SK-N-SH treated with all-trans-retinoic acid at 6 μM for 48 hours (cell line): ENCODE measurements at regions not wholly inside any gene's neighbourhood (a gene's known extent, or its start where the extent isn't known, plus 50 kb on each side); places are given as distances from the start of the nearest gene placed in this dataset.
A peak's percentile ranks its signal among the peaks of the same experiment; 100 is the strongest.
"Not testable (repeated sequence)": the region's sequence is repeated elsewhere in the genome, so short reads cannot be mapped to it uniquely, and the experiment has no call there.

Experiments used
- ATAC-seq: fragments of 200-7000 bp; cut with Tn5 transposase; 3 replicates; pipeline ENCODE4 v1.9.1; 2020; ENCODE audit warnings: mild to moderate bottlenecking, moderate library complexity
- ARNTL ChIP-seq: fragments of 450-650 bp; formaldehyde crosslinking; IDR thresholded peaks from 2 replicates; pipeline ENCODE4 v1.5.0; 2020; ENCODE audit warnings: low read depth, mild to moderate bottlenecking, moderate library complexity, borderline replicate concordance
- BACH2 ChIP-seq: fragments of 250-450 bp; sonication (Bioruptor Pico); IDR thresholded peaks from 2 replicates; pipeline ENCODE4 v1.9.0; 2021; ENCODE audit warnings: mild to moderate bottlenecking, borderline replicate concordance
- CREB5 ChIP-seq: fragments of 250-450 bp; sonication (Bioruptor Pico); IDR thresholded peaks from 2 replicates; pipeline ENCODE4 v1.5.1; 2020; ENCODE audit warnings: low read depth, mild to moderate bottlenecking, moderate library complexity
- CSDC2 ChIP-seq: fragments of 250-450 bp; sonication (Bioruptor Pico); IDR thresholded peaks from 2 replicates; pipeline ENCODE4 v1.5.0; 2020; ENCODE audit warnings: mild to moderate bottlenecking, moderate library complexity
- CSRNP3 ChIP-seq: fragments of 250-450 bp; sonication (Bioruptor Pico); IDR thresholded peaks from 2 replicates; pipeline ENCODE4 v1.5.1; 2021; ENCODE audit warnings: mild to moderate bottlenecking, moderate library complexity
- ESRRG ChIP-seq: fragments of 250-450 bp; sonication (Bioruptor Pico); IDR thresholded peaks from 2 replicates; pipeline ENCODE4 v1.6.1; 2021; ENCODE audit warnings: mild to moderate bottlenecking
- ISL1 ChIP-seq: fragments of 250-450 bp; sonication (Bioruptor Pico); IDR thresholded peaks from 2 replicates; pipeline ENCODE4 v2.1.2; 2022; ENCODE audit warnings: mild to moderate bottlenecking, moderate library complexity
- PATZ1 ChIP-seq: fragments of 250-450 bp; sonication (Bioruptor Pico); IDR thresholded peaks from 2 replicates; pipeline ENCODE4 v1.8.0; 2020; ENCODE audit warnings: mild to moderate bottlenecking, moderate library complexity, borderline replicate concordance
- POU6F1 ChIP-seq: fragments of 250-450 bp; sonication (Bioruptor Pico); IDR thresholded peaks from 2 replicates; pipeline ENCODE4 v1.8.0; 2021; ENCODE audit warnings: low read depth, mild to moderate bottlenecking, moderate library complexity, borderline replicate concordance
- PPARA ChIP-seq: fragments of 250-450 bp; sonication (Bioruptor Pico); IDR thresholded peaks from 2 replicates; pipeline ENCODE4 v1.5.0; 2020; ENCODE audit warnings: mild to moderate bottlenecking, borderline replicate concordance
- RARB ChIP-seq: fragments of 250-450 bp; sonication (Bioruptor Pico); IDR thresholded peaks from 2 replicates; pipeline ENCODE4 v1.8.0; 2021; ENCODE audit warnings: mild to moderate bottlenecking, moderate library complexity
- SNAI2 ChIP-seq: fragments of 250-450 bp; sonication (Bioruptor Pico); IDR thresholded peaks from 2 replicates; pipeline ENCODE4 v1.5.0; 2020; ENCODE audit warnings: mild to moderate bottlenecking, moderate library complexity
- TOX ChIP-seq: fragments of 250-450 bp; sonication (Bioruptor Pico); IDR thresholded peaks from 2 replicates; pipeline ENCODE4 v1.8.0; 2021; ENCODE audit warnings: mild to moderate bottlenecking, moderate library complexity, borderline replicate concordance
- TSHZ2 ChIP-seq: fragments of 250-450 bp; sonication (Bioruptor Pico); IDR thresholded peaks from 2 replicates; pipeline ENCODE4 v1.5.0; 2020; ENCODE audit warnings: mild to moderate bottlenecking, moderate library complexity
- ZC3H10 ChIP-seq: fragments of 250-450 bp; sonication (Bioruptor Pico); IDR thresholded peaks from 2 replicates; pipeline ENCODE4 v1.5.1; 2021; ENCODE audit warnings: mild to moderate bottlenecking, moderate library complexity
- ZFP3 ChIP-seq: fragments of 250-450 bp; sonication (Bioruptor Pico); IDR thresholded peaks from 2 replicates; pipeline ENCODE4 v1.5.0; 2020; ENCODE audit warnings: mild to moderate bottlenecking, moderate library complexity
- ZFP30 ChIP-seq: fragments of 450-650 bp; formaldehyde crosslinking; IDR thresholded peaks from 2 replicates; pipeline ENCODE4 v1.5.0; 2022; ENCODE audit warnings: mild to moderate bottlenecking, moderate library complexity
- ZNF70 ChIP-seq: fragments of 450-650 bp; formaldehyde crosslinking; IDR thresholded peaks from 2 replicates; pipeline ENCODE4 v1.5.0; 2020; ENCODE audit warnings: mild to moderate bottlenecking, moderate library complexity
- ZNF8 ChIP-seq: fragments of 450-650 bp; formaldehyde crosslinking; IDR thresholded peaks from 2 replicates; pipeline ENCODE4 v1.5.0; 2020; ENCODE audit warnings: mild to moderate bottlenecking, moderate library complexity

- TF ChIP-seq ISL1 (CRISPR knock-in tag): peak; percentile 80
- 0 out of 2 replicates have a peak, but pooled peaks have one; percentile 43 for TF ChIP-seq SNAI2 (CRISPR knock-in tag)
- TF ChIP-seq ARNTL: no peak
- TF ChIP-seq PPARA: no peak
- TF ChIP-seq ZNF8 (CRISPR knock-in tag): 0 out of 2 replicates have a peak, but pooled peaks have one; percentile 54
- TF ChIP-seq ESRRG: no peak
- ATAC-seq: peak; percentile 91
These were observed 219.8 kb downstream of the ZNF674 start for GRCh38 chrX:46325312-46325877.

- no peak for ATAC-seq
- TF ChIP-seq TSHZ2 (CRISPR knock-in tag): no peak
- TF ChIP-seq CSDC2 (CRISPR knock-in tag): no peak
These were observed 221.1 kb downstream of the ZNF674 start for GRCh38 chrX:46324166-46324565.

GRCh38 chrX:46322929-46323328, 222.3 kb downstream of the ZNF674 start:
- not testable (repeated sequence) for ATAC-seq

GRCh38 chrX:46321676-46322075, 223.5 kb downstream of the ZNF674 start:
- ATAC-seq: no peak
- TF ChIP-seq CSDC2 (CRISPR knock-in tag) (no peak), TOX (CRISPR knock-in tag) (no peak), RARB (no peak), BACH2 (CRISPR knock-in tag) (no peak), SNAI2 (CRISPR knock-in tag) (no peak), TSHZ2 (CRISPR knock-in tag) (no peak), ZC3H10 (CRISPR knock-in tag) (no peak), ZFP3 (CRISPR knock-in tag) (no peak), ZFP30 (CRISPR knock-in tag) (no peak), CREB5 (CRISPR knock-in tag) (no peak), PATZ1 (no peak), CSRNP3 (no peak)

GRCh38 chrX:46319750-46320149, 225.5 kb downstream of the ZNF674 start:
- ATAC-seq: no peak
- TF ChIP-seq ISL1 (CRISPR knock-in tag) (no peak), ZNF70 (CRISPR knock-in tag) (no peak), ZFP3 (CRISPR knock-in tag) (no peak), CSRNP3 (no peak), ZFP30 (CRISPR knock-in tag) (no peak), ARNTL (no peak), CSDC2 (CRISPR knock-in tag) (no peak), POU6F1 (no peak), CREB5 (CRISPR knock-in tag) (no peak)
